ENCODE measurements at regions not wholly inside any gene's neighbourhood (a gene's known extent, or its start where the extent isn't known, plus 50 kb on each side); places are given as distances from the start of the nearest gene placed in this dataset.
"Not testable (repeated sequence)": the region's sequence is repeated elsewhere in the genome, so short reads cannot be mapped to it uniquely, and the experiment has no call there.

DNA sequence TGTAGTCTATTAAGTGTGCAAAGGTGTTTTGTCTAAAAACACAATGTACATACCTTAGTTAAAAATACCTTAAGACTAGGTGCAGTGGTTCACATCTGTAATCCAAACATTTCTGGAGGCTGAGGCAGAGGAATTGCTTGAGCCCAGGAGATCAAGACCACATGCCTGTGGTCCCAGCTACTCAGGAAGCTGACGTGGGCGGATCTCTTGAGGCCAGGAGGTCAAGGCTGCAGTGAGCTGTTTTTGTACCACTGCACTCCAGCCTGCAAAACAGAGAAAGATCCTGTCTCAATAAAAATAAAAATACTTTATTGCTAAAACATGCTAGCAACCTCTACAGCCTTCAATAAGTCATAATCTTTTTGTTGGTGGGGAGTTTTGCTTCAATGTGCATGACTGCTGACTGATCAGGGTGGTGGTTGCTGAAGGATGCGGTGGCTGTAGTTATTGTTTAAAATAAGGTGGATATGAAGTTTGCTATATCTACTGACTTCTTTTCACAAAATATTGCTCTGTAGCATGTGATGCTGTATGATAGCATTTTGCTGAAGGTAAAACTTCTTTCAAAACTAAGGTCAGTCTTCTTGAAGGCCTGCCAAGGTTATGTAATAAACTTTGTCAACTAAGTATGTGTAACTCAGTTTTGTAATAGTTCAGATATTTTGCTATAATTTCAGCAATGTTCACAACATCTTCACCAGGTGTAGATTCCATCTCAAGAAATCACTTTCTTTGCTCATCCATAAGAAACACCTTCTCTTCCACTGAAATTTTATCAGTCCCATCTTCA, 1238.0 kb upstream of the NRXN1 start:
- Mint-ChIP-seq H3K27ac (no peak overlapping the region), H3K9me3 (peaks cover 29% of the 10 kb centered on the region), H3K27me3 (ENCODE audit: low read depth, poor library complexity) (no peaks in the 10 kb centered on the region), H3K4me3 (no peak overlapping the region), H3K36me3 (ENCODE audit: low read depth) (peaks cover 8% of the 10 kb centered on the region), H3K4me1 (peaks cover under 1% of the 10 kb centered on the region)
- no peak for DNase-seq
- TF ChIP-seq, protein P1, sequence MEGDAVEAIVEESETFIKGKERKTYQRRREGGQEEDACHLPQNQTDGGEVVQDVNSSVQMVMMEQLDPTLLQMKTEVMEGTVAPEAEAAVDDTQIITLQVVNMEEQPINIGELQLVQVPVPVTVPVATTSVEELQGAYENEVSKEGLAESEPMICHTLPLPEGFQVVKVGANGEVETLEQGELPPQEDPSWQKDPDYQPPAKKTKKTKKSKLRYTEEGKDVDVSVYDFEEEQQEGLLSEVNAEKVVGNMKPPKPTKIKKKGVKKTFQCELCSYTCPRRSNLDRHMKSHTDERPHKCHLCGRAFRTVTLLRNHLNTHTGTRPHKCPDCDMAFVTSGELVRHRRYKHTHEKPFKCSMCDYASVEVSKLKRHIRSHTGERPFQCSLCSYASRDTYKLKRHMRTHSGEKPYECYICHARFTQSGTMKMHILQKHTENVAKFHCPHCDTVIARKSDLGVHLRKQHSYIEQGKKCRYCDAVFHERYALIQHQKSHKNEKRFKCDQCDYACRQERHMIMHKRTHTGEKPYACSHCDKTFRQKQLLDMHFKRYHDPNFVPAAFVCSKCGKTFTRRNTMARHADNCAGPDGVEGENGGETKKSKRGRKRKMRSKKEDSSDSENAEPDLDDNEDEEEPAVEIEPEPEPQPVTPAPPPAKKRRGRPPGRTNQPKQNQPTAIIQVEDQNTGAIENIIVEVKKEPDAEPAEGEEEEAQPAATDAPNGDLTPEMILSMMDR (IDR thresholded peaks at IDR 0.05), result no peak

DNA sequence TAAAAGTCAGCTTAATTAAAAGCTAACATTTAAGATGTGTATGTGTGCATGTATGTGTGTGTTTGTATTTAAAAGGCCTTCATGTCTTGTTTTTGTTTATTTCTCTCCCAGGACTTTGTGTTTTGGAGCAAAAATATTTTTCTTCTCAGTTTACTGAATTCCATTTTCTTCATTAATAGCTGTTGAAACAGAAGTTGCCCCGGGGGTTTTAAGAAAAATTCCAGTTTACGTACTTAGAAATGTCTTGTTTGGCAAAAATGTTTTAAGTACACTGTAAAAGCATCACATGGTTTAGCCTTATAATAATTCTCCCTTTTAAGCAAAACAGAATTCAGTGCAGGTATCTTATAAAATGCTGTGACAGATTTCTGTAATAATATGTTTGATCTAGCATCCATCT, 1233.0 kb upstream of the NRXN1 start:
- no peak overlapping the region for H3K27ac Mint-ChIP-seq
- no peak for DNase-seq
- H3K4me1 Mint-ChIP-seq, result peaks cover 3% of the 10 kb centered on the region
- no peaks in the 10 kb centered on the region for H3K27me3 Mint-ChIP-seq (ENCODE audit: low read depth, poor library complexity)
- no peaks in the 10 kb centered on the region for H3K36me3 Mint-ChIP-seq (ENCODE audit: low read depth)
- no peak overlapping the region for H3K4me3 Mint-ChIP-seq
- TF ChIP-seq, protein P1 (IDR thresholded peaks at IDR 0.05), result no peak
- peaks cover 6% of the 10 kb centered on the region for H3K9me3 Mint-ChIP-seq

DNA sequence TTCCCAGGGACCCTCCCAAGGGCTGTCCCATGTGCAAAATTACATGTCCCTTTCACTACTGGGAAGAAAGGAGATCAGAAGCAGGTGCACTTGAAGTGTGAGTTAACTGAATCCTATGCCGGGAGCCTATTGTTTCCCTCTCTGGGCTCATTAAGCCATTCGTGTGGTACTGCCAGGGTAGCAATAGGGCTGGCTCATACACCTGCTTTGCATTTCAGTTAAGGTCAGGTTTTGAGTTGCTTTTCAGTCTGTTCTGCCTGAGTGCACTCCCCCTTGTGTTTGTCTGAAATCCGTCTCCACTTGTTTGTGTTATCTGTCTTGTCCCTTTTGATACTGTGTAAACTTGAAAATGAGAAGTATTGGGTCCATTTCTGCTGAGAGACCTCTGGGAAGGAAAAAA, 1232.6 kb upstream of the NRXN1 start:
- Mint-ChIP-seq H3K4me1 (peaks cover 3% of the 10 kb centered on the region), H3K27me3 (ENCODE audit: low read depth, poor library complexity) (no peaks in the 10 kb centered on the region), H3K27ac (no peak overlapping the region), H3K36me3 (ENCODE audit: low read depth) (no peaks in the 10 kb centered on the region), H3K4me3 (no peak overlapping the region), H3K9me3 (peaks cover 6% of the 10 kb centered on the region)
- TF ChIP-seq, protein P1 (IDR thresholded peaks at IDR 0.05), result no peak
- DNase-seq, result no peak

DNA sequence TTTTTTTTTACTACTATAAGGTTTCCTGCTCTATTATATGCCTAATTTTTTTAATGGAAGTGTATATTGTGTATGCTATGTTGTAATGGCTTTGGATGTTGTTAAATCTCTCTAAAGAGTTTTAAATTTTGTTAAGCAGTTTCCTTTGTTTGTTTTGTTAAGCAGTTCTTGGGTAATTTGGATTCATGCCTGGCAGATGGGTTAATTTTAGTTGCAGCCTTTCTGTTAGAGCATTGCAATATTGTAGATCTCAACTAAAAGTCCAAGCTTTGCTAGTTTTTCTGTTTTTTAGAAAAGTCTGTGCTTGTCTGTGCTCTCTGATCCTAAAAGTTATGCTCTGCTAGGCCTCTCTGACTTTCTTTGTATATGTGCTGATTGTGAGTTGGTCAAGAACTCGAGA, 1229.0 kb upstream of the NRXN1 start:
- no peaks in the 10 kb centered on the region for H3K36me3 Mint-ChIP-seq (ENCODE audit: low read depth)

DNA sequence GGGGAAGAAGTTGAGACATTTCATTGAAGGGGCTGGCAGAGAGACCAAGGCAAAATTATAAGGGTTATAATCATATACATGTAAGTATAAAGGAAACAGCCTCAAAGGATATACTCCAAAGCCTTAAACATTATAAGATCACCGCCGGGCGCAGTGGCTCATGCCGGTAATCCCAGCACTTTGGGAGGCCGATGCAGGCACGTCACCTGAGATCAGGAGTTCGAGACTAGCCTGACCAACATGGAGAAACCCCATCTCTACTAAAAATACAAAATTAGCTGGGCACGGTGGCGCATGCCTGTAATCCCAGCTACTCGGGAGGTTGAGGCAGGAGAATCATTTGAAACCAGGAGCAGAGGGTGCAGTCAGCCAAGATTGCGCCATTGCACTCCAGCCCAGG, 1227.0 kb upstream of the NRXN1 start:
- H3K9me3 Mint-ChIP-seq; H3K27ac Mint-ChIP-seq; H3K4me1 Mint-ChIP-seq; H3K27me3 Mint-ChIP-seq (ENCODE audit: low read depth, poor library complexity); DNase-seq; H3K4me3 Mint-ChIP-seq; H3K36me3 Mint-ChIP-seq (ENCODE audit: low read depth): not testable (repeated sequence)

More for the DNA sequence above, 1229.0 kb upstream of the NRXN1 start:
- TF ChIP-seq, protein P1 (IDR thresholded peaks at IDR 0.05), result no peak
- Mint-ChIP-seq H3K4me1 (peaks cover 3% of the 10 kb centered on the region), H3K27me3 (ENCODE audit: low read depth, poor library complexity) (peaks cover 5% of the 10 kb centered on the region), H3K9me3 (no peaks in the 10 kb centered on the region), H3K4me3 (no peak overlapping the region), H3K27ac (no peak overlapping the region)
- no peak for DNase-seq

DNA sequence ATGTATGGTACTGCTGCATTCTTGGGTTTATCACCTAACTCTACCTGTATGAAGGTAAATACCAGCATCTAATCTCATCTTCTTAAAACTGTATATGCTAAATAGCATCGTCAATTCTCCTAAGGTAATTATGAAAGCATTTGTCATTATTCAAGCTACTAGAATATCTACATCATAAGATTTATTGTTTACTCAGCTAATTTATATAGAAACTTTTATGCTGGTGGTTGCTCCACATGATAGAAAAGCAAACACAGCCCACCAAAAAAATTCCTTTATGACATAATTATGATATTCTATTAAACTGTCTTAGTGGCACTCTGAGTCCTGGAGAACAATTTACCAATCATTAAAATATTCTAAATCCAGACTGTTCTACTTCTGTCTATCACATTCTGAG, 1226.1 kb upstream of the NRXN1 start:
- no peak overlapping the region for H3K27ac Mint-ChIP-seq
- no peaks in the 10 kb centered on the region for H3K9me3 Mint-ChIP-seq
- no peak overlapping the region for H3K4me3 Mint-ChIP-seq

More for the DNA sequence above, 1226.1 kb upstream of the NRXN1 start:
- peaks cover 5% of the 10 kb centered on the region for H3K27me3 Mint-ChIP-seq (ENCODE audit: low read depth, poor library complexity)
- TF ChIP-seq, protein P1 (IDR thresholded peaks at IDR 0.05), result no peak
- no peaks in the 10 kb centered on the region for H3K36me3 Mint-ChIP-seq (ENCODE audit: low read depth)
- no peaks in the 10 kb centered on the region for H3K4me1 Mint-ChIP-seq
- DNase-seq, result no peak
